Fibroblast of lung (primary cell): ENCODE measurements at regions not wholly inside any gene's neighbourhood (a gene's known extent, or its start where the extent isn't known, plus 50 kb on each side); places are given as distances from the start of the nearest gene placed in this dataset.

ENCODE experiments used
- CTCF ChIP-seq, 2 donors: IDR thresholded peaks in 1 of 2; conservative IDR thresholded peaks in 1 of 2; 1 replicate in 1 of 2; 2 replicates in 1 of 2; pipeline ENCODE4 v1.5.1; 2011 to 2012; ENCODE audit warnings: low read length in 2 of 2, control low read depth in 1 of 2, inconsistent platforms in 1 of 2, low read depth in 1 of 2, mild to moderate bottlenecking in 1 of 2
- EZH2 ChIP-seq: IDR thresholded peaks from 2 replicates; pipeline ENCODE4 v1.5.1; 2012; ENCODE audit warnings: low read length, control low read depth, mild to moderate bottlenecking; ENCODE audit errors: missing control alignments

DNA sequence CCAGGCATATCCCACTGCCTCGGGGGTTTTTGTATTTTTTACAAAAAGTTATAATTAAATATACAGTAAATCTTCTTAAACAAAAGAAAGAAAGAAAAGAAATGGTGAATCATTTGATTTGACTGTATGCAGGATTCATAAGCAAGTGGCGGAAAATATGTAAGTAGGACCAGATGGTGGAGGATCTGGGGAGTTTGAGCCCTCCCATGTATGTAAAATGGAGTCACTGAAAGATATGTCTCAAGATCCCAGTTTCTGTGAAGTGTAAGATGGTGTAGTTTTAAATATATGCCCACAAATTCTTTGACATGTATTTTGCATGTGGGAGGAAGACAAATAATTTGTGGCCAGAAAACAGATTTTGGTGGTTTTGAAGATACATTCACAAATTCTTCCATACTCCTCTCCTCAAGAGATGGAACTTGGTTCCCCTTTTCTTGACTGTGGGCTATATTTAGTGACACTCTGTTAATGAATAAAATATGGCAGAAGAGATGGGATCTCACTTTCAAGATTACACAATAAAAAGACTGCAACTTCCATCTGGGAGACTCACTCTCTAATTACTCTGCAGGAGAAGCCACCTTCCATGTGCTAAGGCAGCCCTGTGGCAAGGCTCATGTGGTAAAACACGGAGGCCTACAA lies 133.6 kb upstream of the S100G start:
- TF ChIP-seq CTCF (conservative IDR thresholded peaks at IDR 0.05 in 1 of 2, IDR thresholded peaks at IDR 0.05 in 1 of 2; ENCODE audit: low read depth in 1 of 2, low read length in 2 of 2) (no peak), EZH2 (no peak)
